Cardiac septum (tissue), 1 donor: ENCODE measurements at regions not wholly inside any gene's neighbourhood (a gene's known extent, or its start where the extent isn't known, plus 50 kb on each side); places are given as distances from the start of the nearest gene placed in this dataset.

ENCODE experiments used
- DNase-seq: peaks from one replicate; pipeline ENCODE4 v3.0.0-alpha.2; 2020; ENCODE audit warnings: low spot score
- intact Hi-C: fragments of 100-400 bp; cut with DNase I; formaldehyde crosslinking; loops from one replicate; pipeline ENCODE4 v1.14.0; 2022
- donor health status: DM: no; HTN: no; CAD: no.

DNA sequence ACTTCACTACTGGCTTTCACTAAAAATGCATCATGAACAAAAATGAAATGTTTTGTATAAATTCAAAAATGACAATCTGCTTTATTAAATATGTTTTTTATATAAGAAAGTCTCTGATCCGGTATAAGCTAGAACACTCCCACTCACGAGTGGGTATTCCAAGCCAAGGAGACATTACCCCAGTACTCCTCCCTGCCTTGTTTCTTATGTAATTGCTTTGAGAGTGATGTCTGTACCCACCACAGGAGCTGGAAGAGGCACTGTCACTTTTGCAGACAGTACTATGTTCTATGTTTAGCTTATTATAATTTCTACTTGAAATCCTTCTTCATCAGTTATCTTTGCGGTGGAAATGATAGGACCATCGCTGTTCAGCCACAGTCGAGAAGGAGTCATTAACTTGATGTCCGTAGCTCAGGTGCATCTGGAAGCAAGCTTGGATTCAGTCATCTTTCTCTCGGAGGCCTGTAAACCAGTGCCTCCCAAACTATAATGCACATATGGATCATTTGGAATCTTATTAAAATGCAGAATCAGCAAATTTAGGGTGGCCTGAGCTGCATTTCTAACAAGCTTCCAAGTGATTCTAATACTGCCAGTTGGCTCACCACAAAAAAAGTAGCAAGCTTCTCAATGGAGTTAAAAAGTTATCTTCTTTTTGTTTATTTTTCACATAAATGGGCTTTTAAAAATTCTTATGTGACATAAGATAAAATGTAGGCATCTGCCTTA is 396.4 kb downstream of the GRIA2 start:
- no peak for DNase-seq
- intact Hi-C loops = no loop called here

DNA sequence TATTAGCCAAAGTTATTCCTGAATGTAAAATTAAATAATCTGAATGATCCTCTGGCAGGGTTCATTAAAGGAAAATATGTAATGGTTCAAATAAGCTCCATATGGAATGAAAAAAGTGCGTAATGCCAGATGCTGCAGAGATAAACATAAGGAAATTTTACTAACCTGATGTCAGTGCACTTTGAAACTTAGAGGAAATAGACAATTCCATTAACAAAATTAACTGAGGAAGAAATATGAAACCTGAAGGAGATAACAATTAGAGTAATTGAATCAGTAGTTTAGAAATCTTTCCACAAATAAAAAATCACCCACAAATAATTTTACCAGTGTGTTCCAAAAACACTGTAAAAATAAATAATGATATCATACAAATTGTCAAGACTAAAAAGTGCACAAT is 387.5 kb downstream of the GRIA2 start:
- no peak for DNase-seq
- intact Hi-C loops = no loop called here

DNA sequence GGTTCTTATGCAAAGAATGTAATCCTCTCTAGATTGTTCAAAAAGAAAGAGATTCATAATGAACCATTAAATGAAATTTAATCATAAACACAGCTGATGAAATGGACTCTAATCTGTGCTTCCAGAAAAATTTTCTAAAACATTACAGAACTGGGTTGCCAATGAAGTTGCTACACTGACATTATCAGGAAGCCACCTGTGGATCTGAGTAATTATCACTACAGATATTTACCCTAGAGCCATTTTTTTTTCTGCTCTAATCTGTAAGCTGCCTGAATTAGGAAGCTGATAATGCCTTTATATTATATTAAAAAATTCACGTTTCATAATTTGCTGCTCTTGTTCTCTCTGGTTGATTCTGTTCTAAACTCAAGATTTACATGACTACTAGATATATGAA is 380.1 kb downstream of the GRIA2 start:
- no peak for DNase-seq
- intact Hi-C loops = no loop called here

DNA sequence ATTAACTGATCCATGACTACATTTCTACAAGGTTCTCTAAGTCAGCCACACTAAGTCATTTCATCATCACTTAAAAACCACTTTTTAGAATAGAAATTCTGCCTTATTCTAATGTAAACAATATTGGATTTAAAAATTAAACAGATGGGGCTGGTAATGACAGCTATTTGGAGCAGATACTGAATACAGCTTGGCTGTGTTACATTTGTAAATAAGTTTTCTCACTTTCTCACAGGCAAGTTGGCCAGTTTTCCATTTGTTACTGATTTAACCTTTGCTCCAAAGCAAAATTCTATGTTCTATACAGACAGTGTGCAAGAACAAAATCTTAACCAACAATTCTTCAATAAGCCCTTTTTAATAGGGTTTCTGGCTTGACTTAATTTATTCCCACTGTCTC is 370.7 kb downstream of the GRIA2 start:
- intact Hi-C loops = no loop called here

GRCh38 chr4:157590679-157591078 is 370.2 kb downstream of the GRIA2 start:
- DNase-seq = no peak
- intact Hi-C loops = no loop called here

More for the DNA sequence above, 370.7 kb downstream of the GRIA2 start:
- DNase-seq = no peak

- intact Hi-C loops = no loop called here
- DNase-seq = no peak
Observed at GRCh38 chr4:157587681-157588423, 367.3 kb downstream of the GRIA2 start.

DNA sequence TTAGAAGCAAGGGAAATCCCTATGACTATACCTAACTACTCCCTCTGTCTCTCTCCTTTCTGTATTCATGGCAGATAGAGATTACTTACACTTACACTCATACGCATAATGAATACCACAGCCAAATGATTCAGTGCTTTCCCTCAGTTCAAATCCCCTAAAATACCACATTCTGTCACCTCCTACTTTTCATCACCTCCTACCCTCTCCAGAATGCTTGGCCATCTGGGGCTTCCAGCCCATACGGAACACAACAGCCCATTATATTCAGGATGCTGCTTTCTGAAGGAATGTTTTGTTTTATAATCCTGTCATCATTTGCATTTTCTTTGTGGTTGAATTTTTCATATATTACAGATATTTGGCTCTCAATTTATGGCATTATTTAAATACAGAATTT is 361.6 kb downstream of the GRIA2 start:
- intact Hi-C loops = no loop called here
- no peak for DNase-seq

DNA sequence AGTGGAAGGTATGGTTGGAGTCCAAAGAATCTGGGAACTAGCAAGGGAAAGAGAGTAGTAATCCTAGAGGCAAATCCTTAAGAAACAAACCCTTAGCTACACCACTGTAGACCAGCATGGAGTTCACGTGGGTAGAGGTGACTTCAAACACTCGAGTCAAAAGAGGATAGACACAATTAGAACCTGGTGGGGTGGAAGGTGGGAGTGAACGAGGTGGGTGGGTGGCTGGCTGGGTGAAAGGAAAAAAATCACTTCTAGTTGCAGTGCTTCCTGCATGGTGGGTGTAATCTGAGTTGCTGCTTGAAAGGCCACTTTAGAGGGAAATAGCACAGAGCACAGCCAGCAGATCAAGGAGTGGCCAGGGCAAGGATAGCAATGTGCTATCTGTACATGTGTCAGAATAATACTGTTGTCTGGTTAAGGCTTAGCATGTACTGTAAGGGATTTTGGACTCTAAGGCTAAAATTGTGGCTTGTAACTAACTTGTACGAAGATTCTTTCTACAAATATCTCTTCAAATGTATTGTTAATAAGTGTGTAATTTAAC is 356.2 kb downstream of the GRIA2 start:
- intact Hi-C loops = no loop called here
- no peak for DNase-seq

DNA sequence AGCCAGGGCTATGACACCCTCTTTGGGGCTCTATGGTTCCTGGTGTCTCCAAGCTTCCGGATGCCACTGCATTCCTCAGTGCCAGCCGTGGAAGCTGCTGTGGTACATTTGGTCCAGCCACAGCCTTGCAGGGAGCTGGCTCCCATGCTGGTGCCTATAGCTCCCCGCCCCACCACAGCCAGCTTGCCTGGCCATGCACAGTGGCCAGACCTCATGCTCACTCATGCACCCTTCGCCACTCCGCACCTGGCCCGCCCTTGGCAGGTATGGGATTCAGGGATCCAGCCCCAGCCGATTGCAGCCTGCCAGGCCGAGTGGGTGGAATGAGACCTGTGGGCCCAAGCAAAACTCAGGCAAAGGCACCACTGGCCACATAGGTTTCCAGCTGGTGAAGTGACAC is 354.8 kb downstream of the GRIA2 start:
- intact Hi-C loops = no loop called here
- no peak for DNase-seq

GRCh38 chr4:157574606-157575005 is 354.1 kb downstream of the GRIA2 start:
- no peak for DNase-seq
- intact Hi-C loops = no loop called here

DNA sequence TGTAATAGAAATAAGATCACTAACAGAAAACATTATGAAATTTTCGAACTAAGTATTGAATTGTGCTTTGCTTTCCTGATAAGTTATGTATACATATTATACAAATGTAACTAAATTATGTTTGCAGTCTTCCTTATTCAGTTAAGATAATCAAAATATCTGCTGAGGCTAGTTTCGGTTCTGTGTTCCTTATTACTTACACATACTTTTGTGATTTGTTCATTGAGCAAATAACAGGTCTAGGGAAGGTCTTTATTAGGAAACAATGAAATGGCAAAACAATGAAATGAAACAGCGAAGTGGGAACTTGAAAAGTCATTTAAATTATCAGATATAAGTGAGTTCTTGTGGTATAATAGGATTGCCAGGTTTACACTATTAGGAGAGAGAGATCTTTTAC is 352.4 kb downstream of the GRIA2 start:
- intact Hi-C loops = no loop called here
- DNase-seq = no peak

DNA sequence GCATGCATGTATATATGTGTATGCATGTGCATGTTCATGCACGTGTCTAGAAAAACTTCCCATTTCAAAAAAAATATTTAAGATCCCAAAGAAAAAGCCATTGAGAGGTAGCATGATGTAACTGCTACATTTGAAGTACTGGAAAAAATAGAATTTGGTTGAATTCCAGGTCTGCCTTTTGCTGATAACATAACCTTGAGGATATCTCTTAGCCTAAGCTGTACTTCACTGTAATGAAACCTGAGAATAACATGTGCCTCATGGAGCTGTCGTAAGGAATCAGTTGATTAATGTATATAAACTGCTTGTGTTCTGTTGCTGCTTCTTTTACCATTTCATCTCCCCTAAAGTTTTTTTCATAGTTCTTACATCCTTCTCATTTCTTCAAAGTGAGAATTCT is 351.8 kb downstream of the GRIA2 start:
- no peak for DNase-seq
- intact Hi-C loops = no loop called here

- intact Hi-C loops = no loop called here
- DNase-seq = no peak
Observed at GRCh38 chr4:157564771-157565170, 344.2 kb downstream of the GRIA2 start.

- intact Hi-C loops = no loop called here
- no peak for DNase-seq
Observed at GRCh38 chr4:157564218-157564617, 343.7 kb downstream of the GRIA2 start.

GRCh38 chr4:157558016-157558415 is 337.5 kb downstream of the GRIA2 start:
- no peak for DNase-seq
- intact Hi-C loops = no loop called here

GRCh38 chr4:157550028-157550427 is 329.5 kb downstream of the GRIA2 start:
- no peak for DNase-seq

GRCh38 chr4:157527954-157528353 is 307.4 kb downstream of the GRIA2 start:
- DNase-seq = no peak
- intact Hi-C loops = no loop called here

More at GRCh38 chr4:157550028-157550427, 329.5 kb downstream of the GRIA2 start:
- intact Hi-C loops = no loop called here

- no peak for DNase-seq
- intact Hi-C loops = no loop called here
Observed at GRCh38 chr4:157521906-157522305, 301.4 kb downstream of the GRIA2 start.

DNA sequence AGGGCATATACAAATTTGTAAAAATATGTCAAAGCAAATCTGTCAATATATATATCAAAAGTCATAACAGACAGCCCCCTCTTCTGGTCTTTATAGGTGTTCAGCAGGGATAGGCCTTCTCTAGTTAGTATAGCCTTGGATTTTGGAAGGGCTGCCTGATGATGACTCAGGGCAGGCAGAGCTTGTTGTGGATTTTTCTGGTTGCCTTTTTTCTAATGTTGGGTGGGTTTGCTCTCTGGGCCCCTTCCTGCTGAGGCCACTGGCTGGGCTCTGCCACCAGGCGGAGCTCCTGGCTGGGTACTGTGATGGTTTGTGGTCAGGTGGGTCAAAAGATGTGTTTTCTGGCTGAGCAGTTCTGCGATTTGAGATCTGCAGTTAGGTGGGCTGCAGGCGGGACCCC is 294.2 kb downstream of the GRIA2 start:
- no peak for DNase-seq
- intact Hi-C loops = no loop called here

DNA sequence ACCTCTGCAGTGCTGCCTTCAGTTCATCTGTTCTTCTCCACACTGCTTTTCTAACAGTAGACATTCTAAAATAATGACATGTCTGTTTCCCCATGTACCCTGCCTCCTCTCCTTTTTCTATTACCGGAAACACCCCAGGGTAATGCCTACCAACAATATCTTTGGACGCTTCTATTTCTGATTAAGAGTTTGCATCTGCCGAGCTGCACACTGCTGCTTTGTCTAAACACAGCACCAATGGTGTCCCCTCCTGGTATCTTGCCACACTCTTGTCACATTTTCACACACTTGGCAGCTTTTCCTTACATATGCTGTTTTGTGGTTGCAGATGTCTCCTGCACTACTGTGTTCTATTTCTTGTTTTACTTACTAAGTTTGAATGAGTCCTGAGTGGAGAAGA is 288.8 kb downstream of the GRIA2 start:
- no peak for DNase-seq
- intact Hi-C loops = no loop called here

- intact Hi-C loops = no loop called here
- DNase-seq = no peak
Observed at GRCh38 chr4:157502656-157503055, 282.1 kb downstream of the GRIA2 start.
